ENCODE measurements at regions not wholly inside any gene's neighbourhood (a gene's known extent, or its start where the extent isn't known, plus 50 kb on each side); places are given as distances from the start of the nearest gene placed in this dataset.

DNA sequence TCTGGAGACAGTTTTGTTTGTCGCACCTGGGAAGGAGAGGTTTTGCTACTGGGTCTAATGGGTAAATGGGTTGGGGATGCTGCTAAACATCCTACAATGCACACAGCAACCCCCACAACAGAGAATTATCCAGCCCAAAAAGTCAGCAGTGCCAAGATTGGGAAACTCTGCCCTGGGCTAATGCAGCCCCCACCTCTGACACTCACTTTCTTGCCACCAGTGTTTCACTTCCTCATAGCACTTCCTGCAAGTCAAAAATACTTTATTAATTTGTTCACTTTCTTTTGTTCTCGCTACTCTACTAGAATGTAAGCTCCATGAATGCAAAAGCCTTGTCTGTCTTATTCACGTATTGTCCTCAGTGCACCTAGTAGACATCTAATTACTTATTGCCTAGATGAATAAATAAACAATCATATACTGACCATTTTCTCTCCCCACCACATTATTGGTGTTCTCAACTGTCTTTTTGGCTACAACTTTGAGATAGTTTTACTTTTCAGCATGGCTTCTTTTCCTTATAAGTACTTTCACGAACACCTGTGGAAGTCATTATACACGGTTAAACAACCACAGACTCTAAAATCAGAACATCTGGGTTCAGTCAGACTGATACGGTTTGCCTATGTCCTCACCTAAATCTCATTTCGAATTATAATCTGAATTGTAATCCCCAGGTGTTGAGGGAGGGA, 82.0 kb upstream of the PITX2 start:
- H3K4me3 Mint-ChIP-seq: peak overlapping the region in 1 of 2 donors; percentile 65
- peak; percentile 8 to 47 (median 11) for DNase-seq
- 80% methylated on average over 2 of the region's 7 CpGs for WGBS (ENCODE audit: insufficient coverage)
- Histone ChIP-seq H3K79me2 (ENCODE audit: insufficient read depth, low read length) (no peaks in the 10 kb centered on the region), H4K20me1 (ENCODE audit: insufficient read depth, low read length) (no peaks in the 10 kb centered on the region), H3K36me3 (replicated peaks in 1 of 2; ENCODE audit: control insufficient read depth in 1 of 2, insufficient read depth in 2 of 2, low read length in 2 of 2) (no peaks in the 10 kb centered on the region), H2AFZ (ENCODE audit: insufficient read depth, low read depth, low read length, poor library complexity, severe bottlenecking) (no peak overlapping the region), H3K4me1 (ENCODE audit: control insufficient read depth in 1 of 2, insufficient read depth in 2 of 2, low read length in 2 of 2) (peaks cover 13% of the 10 kb centered on the region in 2 donors), H3K4me2 (replicated peaks; ENCODE audit: extremely low read depth, low read length, poor library complexity, severe bottlenecking) (peak overlapping the region; percentile 46), H3K27me3 (ENCODE audit: control insufficient read depth in 2 of 2, insufficient read depth in 2 of 2, low read length in 2 of 2) (no peaks in the 10 kb centered on the region), H3K27ac (ENCODE audit: low read depth in 1 of 2, low read length in 2 of 2) (no peak overlapping the region), H3K9ac (ENCODE audit: insufficient read depth, low read length, poor library complexity, severe bottlenecking) (no peak overlapping the region), H3K9me3 (replicated peaks in 1 of 2; ENCODE audit: control insufficient read depth in 1 of 2, insufficient read depth in 1 of 2, low read length in 2 of 2) (peaks cover 0 to 4% of the 10 kb centered on the region in 2 donors), H3K4me3 (replicated peaks in 1 of 3; ENCODE audit: low read depth in 2 of 3, low read length in 3 of 3) (peak overlapping the region in 1 of 3 experiments; percentile 39)
- H3K27me3 Mint-ChIP-seq (ENCODE audit: low read depth in 3 of 3): peaks cover 1 to 6% (median 3%) of the 10 kb centered on the region in 3 donors
- peaks cover 13% of the 10 kb centered on the region for H3K4me1 Mint-ChIP-seq
- no peaks in the 10 kb centered on the region for H3K36me3 Mint-ChIP-seq
- intact Hi-C loops (cut with micrococcal nuclease): no loop called here
- peak overlapping the region in 3 of 7 donors; percentile 15 to 80 (median 40) for H3K27ac Mint-ChIP-seq
- peaks cover 0 to 9% (median 5%) of the 10 kb centered on the region in 7 donors for H3K9me3 Mint-ChIP-seq
- TF ChIP-seq, protein P1, sequence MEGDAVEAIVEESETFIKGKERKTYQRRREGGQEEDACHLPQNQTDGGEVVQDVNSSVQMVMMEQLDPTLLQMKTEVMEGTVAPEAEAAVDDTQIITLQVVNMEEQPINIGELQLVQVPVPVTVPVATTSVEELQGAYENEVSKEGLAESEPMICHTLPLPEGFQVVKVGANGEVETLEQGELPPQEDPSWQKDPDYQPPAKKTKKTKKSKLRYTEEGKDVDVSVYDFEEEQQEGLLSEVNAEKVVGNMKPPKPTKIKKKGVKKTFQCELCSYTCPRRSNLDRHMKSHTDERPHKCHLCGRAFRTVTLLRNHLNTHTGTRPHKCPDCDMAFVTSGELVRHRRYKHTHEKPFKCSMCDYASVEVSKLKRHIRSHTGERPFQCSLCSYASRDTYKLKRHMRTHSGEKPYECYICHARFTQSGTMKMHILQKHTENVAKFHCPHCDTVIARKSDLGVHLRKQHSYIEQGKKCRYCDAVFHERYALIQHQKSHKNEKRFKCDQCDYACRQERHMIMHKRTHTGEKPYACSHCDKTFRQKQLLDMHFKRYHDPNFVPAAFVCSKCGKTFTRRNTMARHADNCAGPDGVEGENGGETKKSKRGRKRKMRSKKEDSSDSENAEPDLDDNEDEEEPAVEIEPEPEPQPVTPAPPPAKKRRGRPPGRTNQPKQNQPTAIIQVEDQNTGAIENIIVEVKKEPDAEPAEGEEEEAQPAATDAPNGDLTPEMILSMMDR (IDR thresholded peaks at IDR 0.05): no peak

DNA sequence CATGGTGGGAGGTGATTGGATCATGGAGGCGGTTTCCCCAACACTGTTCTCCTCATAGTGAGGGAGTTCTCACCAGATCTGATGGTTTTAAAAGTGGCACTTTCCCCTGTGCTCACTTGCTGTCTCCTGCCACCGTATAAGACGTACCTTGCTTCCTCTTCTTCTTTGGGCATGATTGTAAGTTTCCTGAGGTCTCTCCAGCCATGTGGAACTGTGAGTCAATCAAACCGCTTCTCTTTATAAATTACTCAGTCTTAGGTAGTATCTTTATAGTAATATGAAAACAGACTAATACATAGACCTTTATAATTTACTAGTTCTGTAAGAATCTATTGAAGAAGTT, 82.5 kb upstream of the PITX2 start:
- no peak overlapping the region for H3K27ac ChIP-seq (ENCODE audit: low read depth in 1 of 2, low read length in 2 of 2)
- H3K4me2 ChIP-seq (replicated peaks; ENCODE audit: extremely low read depth, low read length, poor library complexity, severe bottlenecking): peak overlapping the region; percentile 46
- peaks cover 1 to 3% (median 1%) of the 10 kb centered on the region in 3 donors for H3K27me3 Mint-ChIP-seq (ENCODE audit: low read depth in 3 of 3)
- TF ChIP-seq, protein P1 (IDR thresholded peaks at IDR 0.05): no peak
- H3K4me1 ChIP-seq (ENCODE audit: control insufficient read depth in 1 of 2, insufficient read depth in 2 of 2, low read length in 2 of 2): peaks cover 13% of the 10 kb centered on the region in 2 donors
- peaks cover 13% of the 10 kb centered on the region for H3K4me1 Mint-ChIP-seq
- H3K79me2 ChIP-seq (ENCODE audit: insufficient read depth, low read length): no peaks in the 10 kb centered on the region
- H3K9me3 Mint-ChIP-seq: peaks cover 0 to 7% (median 5%) of the 10 kb centered on the region in 7 donors
- H3K27me3 ChIP-seq (ENCODE audit: control insufficient read depth in 2 of 2, insufficient read depth in 2 of 2, low read length in 2 of 2): no peaks in the 10 kb centered on the region
- no peaks in the 10 kb centered on the region for H3K36me3 ChIP-seq (replicated peaks in 1 of 2; ENCODE audit: control insufficient read depth in 1 of 2, insufficient read depth in 2 of 2, low read length in 2 of 2)
- no peak overlapping the region for H3K4me3 Mint-ChIP-seq
- peak overlapping the region in 1 of 3 experiments; percentile 39 for H3K4me3 ChIP-seq (replicated peaks in 1 of 3; ENCODE audit: low read depth in 2 of 3, low read length in 3 of 3)
- peak overlapping the region in 3 of 7 donors; percentile 0 to 80 (median 15) for H3K27ac Mint-ChIP-seq
- no peak for DNase-seq
- intact Hi-C loops (cut with micrococcal nuclease): no loop called here
- H2AFZ ChIP-seq (ENCODE audit: insufficient read depth, low read depth, low read length, poor library complexity, severe bottlenecking): no peak overlapping the region
- H3K36me3 Mint-ChIP-seq: no peaks in the 10 kb centered on the region
- peaks cover 0 to 4% of the 10 kb centered on the region in 2 donors for H3K9me3 ChIP-seq (replicated peaks in 1 of 2; ENCODE audit: control insufficient read depth in 1 of 2, insufficient read depth in 1 of 2, low read length in 2 of 2)
- no CpG with 5 or more reads among the region's 4 CpGs for WGBS (ENCODE audit: insufficient coverage)
- no peaks in the 10 kb centered on the region for H4K20me1 ChIP-seq (ENCODE audit: insufficient read depth, low read length)
- no peak overlapping the region for H3K9ac ChIP-seq (ENCODE audit: insufficient read depth, low read length, poor library complexity, severe bottlenecking)

Measured in CD14-positive monocyte (primary cell).